ENCODE measurements at regions not wholly inside any gene's neighbourhood (a gene's known extent, or its start where the extent isn't known, plus 50 kb on each side); places are given as distances from the start of the nearest gene placed in this dataset.

GRCh38 chr17:77839698-77840512 is 118.6 kb upstream of the TNRC6C start:
- TF ChIP-seq CTCF (IDR thresholded peaks at IDR 0.05), result no peak
- no peak for TF ChIP-seq POLR2A (IDR thresholded peaks at IDR 0.05; ENCODE audit: low read depth)
- no peak for TF ChIP-seq POLR2AphosphoS5 (IDR thresholded peaks at IDR 0.05)
- no peak for TF ChIP-seq EP300 (IDR thresholded peaks at IDR 0.05)
